Activated CD8-positive, alpha-beta memory T cell treated with anti-CD3 and anti-CD28 coated beads, Interleukin-2, amount 50 U/mL, for 4 hours (primary cell): ENCODE measurements at regions not wholly inside any gene's neighbourhood (a gene's known extent, or its start where the extent isn't known, plus 50 kb on each side); places are given as distances from the start of the nearest gene placed in this dataset.
"Not testable (repeated sequence)": the region's sequence is repeated elsewhere in the genome, so short reads cannot be mapped to it uniquely, and the experiment has no call there.

Source experiments
- DNase-seq: peaks from one replicate; pipeline ENCODE4 v3.0.0-alpha.2; 2020

DNA sequence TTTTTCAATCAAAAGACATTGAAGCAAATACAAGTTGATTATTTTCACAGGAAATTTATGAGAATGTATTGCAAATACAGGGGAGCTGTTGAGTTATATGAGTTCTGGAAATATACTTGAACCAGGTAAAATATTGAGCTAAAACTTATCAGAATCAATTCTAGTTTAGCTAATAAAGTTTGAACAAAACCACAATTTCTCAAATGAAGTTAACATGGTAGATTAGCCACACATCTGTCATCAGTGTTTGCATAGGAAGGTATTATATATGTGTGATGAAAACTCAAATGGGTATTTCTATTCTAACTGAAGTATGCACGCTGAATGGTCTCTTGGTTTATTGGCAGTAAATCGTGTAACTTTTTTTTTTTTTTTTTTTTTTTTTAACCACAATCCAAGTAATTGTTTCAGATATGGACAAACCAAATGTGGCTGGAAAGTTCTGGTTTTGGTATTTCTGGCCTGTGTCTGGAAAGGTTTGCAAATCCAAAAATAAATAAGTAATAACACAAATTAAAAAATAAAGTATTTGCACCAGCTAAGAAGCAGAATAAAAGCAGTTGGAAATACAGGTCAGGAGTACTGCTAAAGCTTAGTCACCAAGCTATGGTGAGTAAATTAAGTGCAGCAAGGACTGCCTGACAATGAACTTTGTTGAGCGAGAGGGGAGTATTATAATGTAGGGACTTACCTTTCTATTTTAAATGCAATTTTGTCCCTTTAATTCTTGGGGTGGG is 479.1 kb upstream of the FANCL start:
- no peak for DNase-seq

DNA sequence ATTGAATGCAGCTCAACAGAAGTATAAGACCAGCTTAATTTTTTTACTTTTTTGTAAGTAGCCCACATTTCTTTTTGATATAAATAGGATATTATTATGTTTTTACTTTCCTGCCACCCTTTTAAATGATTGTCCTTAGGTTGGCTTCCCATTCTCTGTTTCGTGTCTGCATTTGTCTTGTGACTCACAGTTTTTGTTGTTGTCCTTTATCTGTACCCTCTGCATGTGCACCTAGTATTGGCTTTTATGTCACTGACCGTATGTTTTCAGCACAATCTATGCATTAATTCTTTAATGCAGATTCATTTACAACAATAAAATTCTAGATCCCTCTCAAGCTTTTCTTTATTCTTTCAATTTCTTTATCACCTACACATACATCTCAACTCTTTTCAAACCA is 474.2 kb upstream of the FANCL start:
- DNase-seq, result no peak

DNA sequence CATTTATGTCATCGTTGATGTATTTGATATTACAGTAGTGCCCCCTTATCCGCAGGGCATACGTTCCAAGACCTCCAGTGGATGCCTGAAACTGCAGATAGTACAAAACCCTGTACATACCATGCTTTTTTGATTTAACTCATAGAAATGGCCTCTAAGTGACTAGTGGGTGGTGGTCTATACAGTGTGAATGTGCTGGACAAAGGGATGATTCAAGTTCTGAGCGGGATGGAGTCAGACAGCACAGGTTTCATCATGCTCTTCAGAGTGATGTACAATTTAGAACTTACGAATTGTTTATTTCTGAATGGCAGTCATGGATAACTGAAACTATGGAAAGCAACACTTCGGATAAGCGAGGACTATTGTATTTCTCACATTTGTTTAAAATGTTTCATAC is 473.1 kb upstream of the FANCL start:
- no peak for DNase-seq

GRCh38 chr2:58710795-58711279 is 469.7 kb upstream of the FANCL start:
- DNase-seq, result no peak

GRCh38 chr2:58709687-58710354 is 468.7 kb upstream of the FANCL start:
- DNase-seq, result no peak

DNA sequence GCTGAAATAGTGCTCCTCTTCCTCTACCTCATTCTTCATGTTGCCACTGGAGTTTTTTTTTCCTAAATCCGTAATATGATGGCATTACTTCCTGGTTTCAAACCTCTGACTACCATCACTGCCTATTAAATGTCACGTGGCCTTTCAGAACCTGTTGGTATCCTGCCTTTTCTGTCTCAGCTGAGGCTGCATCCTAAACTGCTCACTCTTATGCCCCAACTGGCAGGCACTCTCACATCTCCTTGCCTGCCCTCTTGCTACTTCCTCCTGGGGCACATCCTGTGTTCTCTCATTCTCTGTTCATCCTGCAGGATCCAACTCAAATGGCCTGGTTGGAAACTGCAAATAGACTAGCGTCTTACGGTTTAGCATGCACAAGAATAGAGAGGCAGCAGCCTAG is 468.1 kb upstream of the FANCL start:
- no peak for DNase-seq

GRCh38 chr2:58708565-58708964 is 467.4 kb upstream of the FANCL start:
- no peak for DNase-seq

DNA sequence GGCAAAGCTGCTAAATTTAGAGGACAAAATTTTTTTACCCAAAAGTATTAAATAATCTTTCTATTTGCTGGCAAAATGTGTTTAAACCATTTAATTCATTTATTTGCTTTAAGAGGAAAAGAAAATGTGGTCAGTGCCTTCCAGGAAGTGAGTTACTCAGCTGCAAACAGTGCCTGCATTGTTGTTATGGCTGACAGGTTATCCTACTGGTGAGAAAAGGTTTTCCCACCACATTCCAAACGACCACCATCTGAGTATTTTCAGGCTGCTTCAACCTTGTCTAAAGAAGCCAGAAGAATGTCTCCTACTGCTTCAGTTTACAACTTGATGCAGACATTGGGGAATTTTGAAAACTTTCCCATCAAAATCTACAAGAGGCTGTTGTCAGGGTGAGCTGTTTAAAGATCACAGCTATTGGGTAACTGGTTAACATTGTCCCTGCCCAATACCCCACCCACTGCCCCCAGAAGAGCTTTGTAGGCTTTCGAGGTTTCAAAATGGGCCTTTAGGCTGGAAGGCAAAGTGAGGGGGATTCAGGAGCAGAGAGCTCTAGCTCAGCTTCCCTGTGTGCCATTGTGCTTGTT is 461.3 kb upstream of the FANCL start:
- no peak for DNase-seq

GRCh38 chr2:58701688-58702301 is 460.7 kb upstream of the FANCL start:
- DNase-seq, result no peak

DNA sequence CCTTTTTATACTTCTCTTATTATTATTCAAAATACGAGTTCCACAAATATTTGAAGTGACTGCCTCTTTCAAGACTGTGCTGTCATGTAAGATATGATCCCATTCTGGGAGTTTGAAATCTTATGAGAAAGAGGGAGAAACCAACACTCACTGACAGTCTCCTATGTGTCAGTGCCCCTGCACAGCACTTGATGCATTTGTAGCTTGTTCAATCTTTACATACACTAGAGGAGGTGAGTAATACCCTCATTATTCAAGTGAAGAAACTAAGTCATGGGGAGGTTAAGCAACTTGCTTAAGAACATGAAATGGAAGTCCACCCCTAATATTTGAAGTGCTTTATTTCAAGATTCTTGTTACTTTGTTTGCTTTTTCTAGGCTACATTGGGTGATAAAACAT is 459.5 kb upstream of the FANCL start:
- no peak for DNase-seq

- no peak for DNase-seq
Measured at GRCh38 chr2:58699411-58699810, 458.3 kb upstream of the FANCL start.

DNA sequence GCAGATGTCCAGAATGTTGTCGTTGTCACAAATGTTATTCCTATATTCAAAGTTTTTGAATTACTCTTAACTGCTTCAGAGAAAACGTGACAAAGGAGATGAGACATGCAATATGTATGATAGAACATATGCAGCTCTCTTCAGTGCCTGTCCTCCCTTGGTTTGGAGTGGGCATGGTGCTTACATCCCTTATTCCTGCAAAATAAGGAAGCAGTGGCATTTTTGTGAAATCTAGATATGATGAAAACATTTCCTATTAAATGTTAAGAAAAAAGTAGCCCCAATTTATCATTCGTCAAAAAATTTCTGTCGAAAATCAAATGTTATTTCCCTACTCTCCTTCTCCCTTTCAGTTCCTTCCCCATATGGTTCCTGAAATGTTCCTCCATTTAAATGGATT is 457.5 kb upstream of the FANCL start:
- DNase-seq, result no peak

DNA sequence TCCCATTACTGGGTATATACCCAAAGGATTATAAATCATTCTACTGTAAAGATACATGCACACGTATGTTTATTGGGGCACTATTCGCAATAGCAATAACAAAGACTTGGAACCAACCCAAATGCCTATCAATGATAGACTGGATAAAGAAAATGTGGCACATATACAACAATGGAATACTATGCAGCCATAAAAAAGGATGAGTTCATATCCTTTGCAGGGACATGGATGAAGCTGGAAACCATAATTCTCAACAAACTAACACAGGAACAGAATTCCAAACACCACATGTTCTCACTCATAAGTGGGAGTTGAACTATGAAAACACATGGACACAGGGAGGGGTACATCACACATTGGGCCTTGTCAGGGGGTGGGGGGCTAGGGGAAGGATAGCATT is 453.0 kb upstream of the FANCL start:
- not testable (repeated sequence) for DNase-seq

GRCh38 chr2:58691041-58691440 is 449.9 kb upstream of the FANCL start:
- DNase-seq, result not testable (repeated sequence)

- DNase-seq, result no peak
Measured at GRCh38 chr2:58688813-58689212, 447.7 kb upstream of the FANCL start.

DNA sequence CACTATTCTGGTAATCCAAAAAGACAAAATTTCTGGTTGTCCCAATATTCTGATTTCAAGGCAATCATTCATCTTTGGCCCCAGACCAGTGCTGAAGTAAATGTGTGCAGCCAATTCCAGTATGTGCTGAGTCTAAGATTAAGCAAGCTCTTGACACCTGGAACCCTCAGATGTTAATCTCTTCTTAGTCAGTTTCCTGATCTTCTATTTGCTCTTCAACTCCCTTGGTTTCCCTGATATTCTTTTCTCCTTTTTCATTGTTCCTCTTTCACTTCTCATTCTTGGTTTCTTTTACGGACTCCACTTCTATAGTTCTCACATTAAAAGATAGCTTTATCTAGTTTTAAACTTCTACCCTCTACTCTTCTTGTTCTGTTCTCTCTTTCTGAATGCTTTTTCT is 445.7 kb upstream of the FANCL start:
- DNase-seq, result no peak

- no peak for DNase-seq
Measured at GRCh38 chr2:58680755-58681310, 439.7 kb upstream of the FANCL start.

DNA sequence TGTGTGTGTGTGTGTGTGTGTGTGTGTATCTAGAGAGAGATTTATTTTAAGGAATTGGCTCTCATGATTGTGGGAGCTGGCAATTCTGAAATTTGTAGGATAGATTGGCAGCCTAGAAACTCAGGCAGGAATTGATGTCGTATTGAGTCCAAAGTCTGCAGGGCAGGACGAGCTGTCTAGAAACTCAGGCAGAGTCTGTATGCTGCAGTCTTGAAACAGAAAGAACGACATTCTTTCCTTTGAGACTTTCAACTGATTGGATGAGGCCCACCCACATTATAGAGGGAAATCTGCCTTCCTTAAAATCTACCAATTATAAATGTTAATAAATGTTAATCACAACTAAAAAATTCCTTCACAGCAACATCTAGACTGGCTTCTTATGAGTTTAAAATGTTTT is 436.6 kb upstream of the FANCL start:
- no peak for DNase-seq

DNA sequence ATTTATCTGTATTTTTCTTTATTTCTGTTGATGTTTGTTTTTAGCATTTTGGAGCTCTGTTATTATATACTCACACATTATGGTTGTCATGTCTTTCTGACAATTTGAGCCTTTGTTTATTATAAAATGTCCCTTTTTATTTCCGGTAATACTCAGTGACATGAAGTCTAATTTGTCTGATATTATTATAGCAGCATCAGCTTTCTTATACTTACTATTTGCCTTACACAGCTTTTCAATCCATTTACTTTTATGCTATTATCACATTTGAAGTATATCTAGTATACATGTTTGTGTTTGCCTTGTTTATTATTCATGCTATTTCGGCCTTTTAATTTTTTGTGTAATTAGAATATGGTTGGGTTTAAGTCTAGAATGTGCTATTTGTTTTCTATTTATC is 430.6 kb upstream of the FANCL start:
- no peak for DNase-seq

GRCh38 chr2:58669998-58670397 is 428.9 kb upstream of the FANCL start:
- DNase-seq, result no peak

DNA sequence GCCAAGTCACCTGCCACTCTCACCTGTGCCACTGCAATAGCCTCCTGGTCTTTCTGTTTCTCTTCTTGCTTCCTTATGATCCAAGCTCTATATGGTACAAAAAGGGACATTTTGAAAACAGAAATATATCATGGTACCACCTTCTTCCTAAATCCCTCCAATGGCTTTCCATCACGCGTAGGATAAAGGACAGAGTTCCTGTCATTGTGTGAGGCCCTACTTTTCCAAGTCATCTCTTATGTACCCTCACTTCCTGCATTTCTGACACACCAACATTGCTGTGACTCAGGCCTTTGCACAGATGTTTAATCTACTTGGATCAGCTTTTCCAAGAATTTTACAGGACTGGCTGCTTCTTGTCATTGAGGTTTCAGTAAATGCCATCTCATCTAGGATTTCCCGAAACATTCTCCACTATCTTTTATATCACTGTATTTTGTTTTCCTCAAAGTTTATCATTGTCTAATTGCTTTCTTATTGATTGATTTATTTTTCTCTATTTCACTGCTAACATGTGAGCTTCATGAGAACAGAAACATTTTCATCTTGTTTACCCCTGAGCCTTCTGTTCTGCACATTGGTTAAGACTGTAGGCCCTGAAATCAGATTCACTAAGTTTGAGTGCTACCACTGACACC is 426.1 kb upstream of the FANCL start:
- DNase-seq, result no peak

DNA sequence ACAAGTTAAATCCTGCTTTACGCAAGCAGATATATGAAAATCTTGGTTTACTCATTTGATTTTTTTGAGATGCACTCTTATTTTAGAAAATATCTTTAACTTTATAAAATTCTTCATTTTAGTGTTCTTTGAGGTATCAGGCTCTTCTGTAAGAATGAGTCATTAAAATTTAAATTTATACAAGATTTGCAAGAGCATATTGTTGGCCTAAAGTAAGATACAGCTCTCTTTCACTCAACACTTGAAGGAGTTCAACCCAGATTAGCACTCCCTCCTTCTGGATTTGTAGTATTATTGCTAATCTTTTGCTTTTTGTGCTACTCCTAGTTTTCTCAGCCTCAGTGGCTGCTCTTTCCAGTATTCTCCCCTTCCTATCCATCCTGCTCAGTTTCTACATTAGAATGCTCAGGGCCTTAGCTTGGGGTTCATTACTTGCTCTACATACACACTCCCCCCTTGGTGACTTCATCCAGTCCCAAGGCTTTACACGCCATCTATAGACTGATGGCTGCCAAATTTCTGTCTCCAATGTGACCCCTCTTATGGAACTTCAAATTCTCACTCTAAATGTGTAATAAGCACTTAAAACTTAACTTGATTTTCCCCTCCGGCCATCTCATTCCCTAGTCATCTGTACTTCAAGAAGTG is 425.3 kb upstream of the FANCL start:
- no peak for DNase-seq

DNA sequence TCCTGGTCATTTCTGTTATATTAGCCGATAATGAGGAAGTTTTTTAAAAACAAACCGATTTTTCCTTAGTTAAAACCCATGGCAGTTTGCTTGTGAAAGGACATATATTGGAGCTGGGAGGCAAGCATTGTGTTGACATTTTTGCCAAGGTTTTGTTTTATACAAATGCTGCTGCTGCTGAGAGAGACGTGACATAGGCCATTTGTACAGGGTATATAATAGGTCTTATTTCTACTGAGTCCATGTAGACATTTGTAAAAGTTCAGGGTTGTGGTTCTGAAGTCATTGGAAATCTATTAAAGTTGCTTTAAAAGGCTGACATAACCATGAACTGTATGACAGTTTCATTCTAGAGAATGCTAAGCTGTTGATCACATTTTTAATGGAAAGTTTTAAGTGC is 424.0 kb upstream of the FANCL start:
- DNase-seq, result no peak
